IPS-18c (cell line): ENCODE measurements at regions not wholly inside any gene's neighbourhood (a gene's known extent, or its start where the extent isn't known, plus 50 kb on each side); places are given as distances from the start of the nearest gene placed in this dataset.

Experiments
- H3K4me3 ChIP-seq: 2 replicates; pipeline ENCODE4 v1.7.0; 2013; ENCODE audit warnings: low read depth, mild to moderate bottlenecking, low read length, moderate library complexity; ENCODE audit not compliant: insufficient read depth
- H3K9me3 ChIP-seq: one replicate; pipeline ENCODE4 v1.6.1; 2013; ENCODE audit warnings: mild to moderate bottlenecking, low read length, moderate library complexity; ENCODE audit not compliant: control insufficient read depth, insufficient read depth

DNA sequence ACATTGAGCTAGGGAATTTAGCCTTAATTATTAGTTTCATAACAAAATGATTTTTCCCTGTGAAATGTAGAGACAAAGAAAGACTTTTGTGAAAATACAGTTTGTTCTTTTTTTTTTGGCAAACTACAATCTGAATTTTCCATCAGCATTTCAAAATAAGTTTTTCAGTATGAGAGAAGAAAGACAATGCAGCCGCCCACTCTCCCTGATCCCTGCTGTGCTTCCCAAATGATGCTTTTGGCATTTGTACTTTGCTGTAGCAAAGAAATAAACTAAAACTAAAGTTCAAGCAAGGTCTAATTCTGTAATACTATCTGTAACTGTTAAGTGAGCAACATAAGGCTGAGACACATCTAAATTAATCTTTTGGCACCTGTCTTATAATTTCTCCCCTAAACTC, 782.2 kb downstream of the VGLL3 start:
- H3K4me3 ChIP-seq, result no peak overlapping the region
- no peaks in the 10 kb centered on the region for H3K9me3 ChIP-seq

DNA sequence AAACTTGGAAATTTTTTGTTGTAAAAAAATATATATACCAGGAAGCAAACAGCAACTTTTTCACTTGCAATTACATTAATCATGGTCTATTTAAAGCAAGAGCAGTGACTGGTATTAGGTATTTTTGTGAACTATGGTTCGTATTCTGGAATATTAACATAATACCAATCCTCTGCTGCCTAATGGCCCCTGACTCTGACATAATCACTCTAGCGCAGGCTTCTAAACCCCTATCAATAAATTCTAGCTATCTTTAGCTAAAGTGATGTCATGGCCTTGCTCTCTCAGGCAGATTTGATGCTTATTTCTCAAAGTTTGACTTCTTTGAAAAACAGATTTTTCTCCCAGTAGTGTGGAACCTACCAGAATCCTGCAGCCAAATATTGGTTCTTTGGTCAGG, 808.3 kb downstream of the VGLL3 start:
- Histone ChIP-seq H3K9me3 (no peaks in the 10 kb centered on the region), H3K4me3 (no peak overlapping the region)

- H3K9me3 ChIP-seq, result no peaks in the 10 kb centered on the region
Observed at GRCh38 chr3:86180696-86181095, 810.3 kb downstream of the VGLL3 start.

DNA sequence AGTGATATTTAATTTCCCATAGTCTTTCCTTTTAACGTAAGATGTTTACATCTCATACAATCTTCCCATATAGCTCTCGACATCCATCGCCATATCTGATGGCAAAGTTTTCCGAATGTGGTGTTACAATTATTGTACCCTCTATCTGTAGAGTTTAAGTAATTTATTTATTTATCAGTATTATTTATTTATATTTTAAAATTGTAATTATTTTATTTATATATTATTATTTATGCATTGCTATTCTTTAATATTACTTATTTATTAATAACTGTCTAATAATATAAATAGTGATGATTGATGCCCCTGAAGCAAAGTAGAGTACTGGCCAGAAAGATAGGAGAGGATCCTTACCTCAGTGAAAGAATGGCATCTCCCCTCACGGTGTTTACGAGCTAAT, 812.9 kb downstream of the VGLL3 start:
- Histone ChIP-seq H3K4me3 (no peak overlapping the region), H3K9me3 (no peaks in the 10 kb centered on the region)

More at GRCh38 chr3:86180696-86181095, 810.3 kb downstream of the VGLL3 start:
- no peak overlapping the region for H3K4me3 ChIP-seq

DNA sequence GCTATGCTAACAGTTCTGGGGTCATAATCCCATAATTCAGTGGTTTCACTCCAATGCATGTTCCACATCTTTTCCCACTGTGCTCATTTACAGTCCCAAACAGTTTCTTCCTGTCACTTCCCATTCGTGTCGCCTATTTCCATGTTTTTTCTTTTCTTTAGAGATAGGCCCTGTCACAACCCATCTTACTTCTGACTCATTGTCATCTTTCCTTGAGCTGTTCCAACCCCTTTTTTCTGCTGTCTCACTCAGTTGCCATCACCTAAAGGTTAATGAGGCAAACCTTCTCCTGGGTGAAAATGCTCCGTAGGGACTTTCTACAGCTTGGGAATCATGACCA, 814.5 kb downstream of the VGLL3 start:
- Histone ChIP-seq H3K9me3 (no peaks in the 10 kb centered on the region), H3K4me3 (no peak overlapping the region)

DNA sequence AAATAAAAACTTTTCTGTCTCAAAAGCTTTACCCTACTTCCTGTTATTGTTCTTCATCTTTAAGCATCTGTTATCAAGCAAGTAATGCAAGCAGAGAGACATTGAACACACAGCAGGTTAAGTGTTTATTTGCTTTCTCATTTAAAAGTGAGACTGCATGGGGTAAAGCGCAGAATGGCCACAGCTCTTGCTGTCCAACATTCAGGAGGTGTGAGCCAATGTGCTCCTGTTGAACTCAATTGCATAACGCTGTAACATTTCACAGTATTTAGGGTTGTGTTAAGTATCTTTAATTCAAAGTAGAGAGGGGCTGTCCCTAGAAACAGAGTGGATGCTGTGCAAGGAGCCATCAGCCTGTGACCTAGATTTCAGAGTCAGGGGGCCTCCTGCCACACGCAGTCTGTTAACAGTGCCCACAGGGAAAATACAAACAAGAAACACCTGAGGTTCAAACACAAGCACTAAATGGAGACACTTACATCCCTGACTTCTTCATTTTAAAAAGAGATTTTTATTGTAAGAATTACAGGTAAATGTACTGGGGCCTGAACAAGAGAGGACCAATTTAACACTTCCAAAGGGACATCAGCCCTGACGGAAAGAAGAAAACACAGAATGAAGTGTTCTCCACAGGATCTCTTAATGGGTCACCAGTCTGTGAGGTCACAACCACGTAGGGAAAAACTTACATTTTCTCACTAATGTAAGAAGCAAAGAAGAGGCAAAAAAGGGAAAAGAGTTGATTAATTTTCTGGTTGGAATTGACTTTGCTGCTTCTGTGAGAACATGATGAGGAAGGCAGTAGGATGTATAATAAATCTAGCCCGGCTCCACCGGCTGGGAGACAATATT, 815.1 kb downstream of the VGLL3 start:
- Histone ChIP-seq H3K4me3 (no peak overlapping the region), H3K9me3 (no peaks in the 10 kb centered on the region)

GRCh38 chr3:86175051-86175536, 815.9 kb downstream of the VGLL3 start:
- Histone ChIP-seq H3K9me3 (no peaks in the 10 kb centered on the region), H3K4me3 (no peak overlapping the region)

- H3K4me3 ChIP-seq, result no peak overlapping the region
- no peaks in the 10 kb centered on the region for H3K9me3 ChIP-seq
Observed at GRCh38 chr3:86173401-86173800, 817.5 kb downstream of the VGLL3 start.

DNA sequence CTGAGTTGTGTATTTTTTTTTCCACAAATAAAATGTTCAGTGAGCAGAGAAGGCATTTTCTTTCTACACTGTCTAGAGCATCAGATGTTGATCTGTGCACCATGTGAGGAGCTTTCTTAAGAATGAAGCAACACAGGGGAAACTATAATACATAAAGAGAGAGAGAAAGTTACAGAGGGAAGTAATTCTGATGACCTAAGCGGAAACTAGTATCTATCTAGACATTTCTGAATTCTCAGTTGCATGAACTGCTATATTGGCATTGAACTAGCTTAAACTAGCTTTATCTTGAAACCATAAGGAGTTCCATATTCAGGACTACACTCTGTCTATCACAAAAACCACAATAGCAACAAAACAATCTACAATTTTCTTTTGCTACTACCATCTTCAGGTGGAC, 822.4 kb downstream of the VGLL3 start:
- Histone ChIP-seq H3K4me3 (no peak overlapping the region), H3K9me3 (no peaks in the 10 kb centered on the region)

DNA sequence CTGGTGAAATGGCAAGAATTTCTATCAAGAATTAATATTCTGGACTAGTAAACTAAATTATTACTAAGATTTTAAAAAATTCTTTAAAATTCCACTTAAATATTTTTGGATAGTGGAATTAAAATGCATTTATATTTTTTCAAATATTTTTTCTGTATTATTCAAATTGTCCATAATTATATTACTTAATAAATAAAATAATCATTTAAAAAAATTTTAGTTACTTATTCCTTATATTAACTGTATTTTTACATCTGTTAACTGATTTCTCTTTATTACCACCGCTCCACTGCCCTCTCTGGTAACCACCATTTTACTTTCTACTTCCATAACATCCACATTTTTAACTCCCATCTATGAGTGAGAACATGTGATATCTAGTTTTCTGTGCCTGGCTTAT, 828.4 kb downstream of the VGLL3 start:
- Histone ChIP-seq H3K9me3 (no peaks in the 10 kb centered on the region), H3K4me3 (no peak overlapping the region)

DNA sequence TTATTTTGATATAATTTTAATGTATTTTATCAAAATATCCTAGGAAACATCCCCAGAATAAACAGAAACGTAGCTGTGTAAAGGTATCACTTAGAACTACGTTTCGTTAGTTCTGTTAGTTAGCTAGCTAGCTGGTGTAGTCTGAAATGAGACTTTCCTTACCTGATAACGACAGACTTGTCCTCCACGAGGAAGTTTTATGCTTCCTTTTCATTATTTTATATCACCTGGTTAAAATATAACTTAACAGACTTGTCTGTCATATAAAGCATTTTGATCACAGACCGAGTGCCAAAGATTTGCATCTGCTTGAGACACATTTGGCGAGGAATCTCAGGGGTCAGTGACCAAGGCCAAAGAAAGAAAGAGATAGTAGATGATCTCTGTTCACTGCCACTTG, 829.5 kb downstream of the VGLL3 start:
- Histone ChIP-seq H3K4me3 (no peak overlapping the region), H3K9me3 (no peaks in the 10 kb centered on the region)

DNA sequence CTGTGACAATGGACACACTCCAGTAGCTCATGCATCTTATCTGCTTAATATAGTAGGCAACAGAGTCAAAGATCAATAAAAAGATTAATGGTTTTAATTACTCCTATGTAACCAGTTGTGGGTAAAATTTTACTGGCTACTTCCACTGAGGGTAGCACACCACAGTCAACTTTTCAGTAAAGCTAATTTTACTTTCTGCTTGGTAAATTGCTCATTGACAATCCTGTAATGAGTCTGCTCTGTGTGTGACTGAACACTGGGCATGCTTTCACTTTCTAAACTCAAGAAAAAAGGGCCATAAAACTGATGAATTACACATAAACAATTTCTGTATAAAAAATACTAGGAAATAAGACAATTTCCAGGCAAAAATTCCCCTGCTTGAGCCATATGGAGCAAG, 838.3 kb downstream of the VGLL3 start:
- no peaks in the 10 kb centered on the region for H3K9me3 ChIP-seq

DNA sequence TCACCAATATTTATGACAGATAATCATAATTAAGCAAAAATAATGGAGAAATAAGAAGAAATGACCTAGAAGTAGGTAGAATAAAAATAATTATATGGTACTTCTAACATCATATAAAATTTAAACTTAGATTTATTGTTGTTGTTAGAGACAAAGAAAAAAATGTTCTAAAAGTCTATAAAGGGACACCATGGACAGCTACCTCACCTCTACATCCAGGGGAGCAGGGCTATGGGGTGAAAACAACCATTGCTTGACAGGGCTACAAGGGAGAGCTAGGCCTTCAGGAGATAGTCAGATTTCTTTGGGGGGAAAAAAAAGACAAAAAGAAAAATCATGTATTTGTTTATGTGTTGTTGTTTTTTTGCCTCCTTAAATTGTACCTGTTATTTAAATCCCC, 841.9 kb downstream of the VGLL3 start:
- Histone ChIP-seq H3K9me3 (no peaks in the 10 kb centered on the region), H3K4me3 (no peak overlapping the region)

More for the DNA sequence above, 838.3 kb downstream of the VGLL3 start:
- no peak overlapping the region for H3K4me3 ChIP-seq

- H3K9me3 ChIP-seq, result no peaks in the 10 kb centered on the region
- no peak overlapping the region for H3K4me3 ChIP-seq
Observed at GRCh38 chr3:86147119-86147518, 843.8 kb downstream of the VGLL3 start.

DNA sequence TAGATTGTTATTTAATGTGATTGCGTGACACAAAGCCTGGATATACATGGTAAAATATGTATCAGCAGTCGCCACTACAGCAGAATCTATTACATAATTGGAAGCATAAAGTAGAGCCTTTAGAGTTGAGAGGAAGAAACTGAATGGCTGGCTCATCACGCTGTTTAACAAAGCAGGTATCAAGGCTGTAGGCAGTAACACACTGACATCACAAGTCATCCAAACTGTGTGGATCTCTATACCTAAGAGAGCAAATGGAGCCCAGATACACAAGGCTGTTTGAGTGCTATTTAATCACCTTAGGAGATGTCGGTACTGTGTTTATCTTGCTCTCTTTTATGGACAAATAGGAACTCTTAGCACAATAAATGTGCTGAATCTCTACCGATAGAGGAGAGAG, 864.4 kb downstream of the VGLL3 start:
- H3K9me3 ChIP-seq, result no peaks in the 10 kb centered on the region
- no peak overlapping the region for H3K4me3 ChIP-seq
